GM19025 (cell line): ENCODE measurements at regions not wholly inside any gene's neighbourhood (a gene's known extent, or its start where the extent isn't known, plus 50 kb on each side); places are given as distances from the start of the nearest gene placed in this dataset.

ENCODE experiments used
- ATAC-seq: cut with Tn5 transposase; IDR thresholded peaks from one replicate; pipeline ENCODE4 v1.9.1; 2021; ENCODE audit warnings: mild to moderate bottlenecking, low read depth, moderate library complexity; ENCODE audit not compliant: unreplicated experiment

- peak; percentile 61 for ATAC-seq
These were observed 367.8 kb upstream of the RASGEF1B start for GRCh38 chr4:81839347-81840042.

DNA sequence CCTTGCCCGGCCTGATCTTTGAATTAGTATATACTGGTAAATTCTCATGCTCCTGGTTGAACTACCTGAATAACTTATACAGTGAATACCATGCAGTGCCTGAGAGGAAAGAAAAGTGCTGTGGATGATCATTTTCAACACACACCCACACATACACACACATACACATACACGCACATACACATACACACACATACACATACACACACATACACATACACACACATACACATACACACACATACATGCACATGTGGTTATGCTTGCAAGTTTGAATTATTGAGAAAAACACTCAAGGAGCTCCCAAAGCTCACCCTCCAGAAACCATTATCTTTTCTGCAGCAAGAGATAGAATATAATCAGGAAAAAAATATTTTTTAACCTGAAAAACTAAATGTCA is 366.9 kb upstream of the RASGEF1B start:
- ATAC-seq = no peak

- ATAC-seq = no peak
These were observed 365.0 kb upstream of the RASGEF1B start for GRCh38 chr4:81836716-81837115.

DNA sequence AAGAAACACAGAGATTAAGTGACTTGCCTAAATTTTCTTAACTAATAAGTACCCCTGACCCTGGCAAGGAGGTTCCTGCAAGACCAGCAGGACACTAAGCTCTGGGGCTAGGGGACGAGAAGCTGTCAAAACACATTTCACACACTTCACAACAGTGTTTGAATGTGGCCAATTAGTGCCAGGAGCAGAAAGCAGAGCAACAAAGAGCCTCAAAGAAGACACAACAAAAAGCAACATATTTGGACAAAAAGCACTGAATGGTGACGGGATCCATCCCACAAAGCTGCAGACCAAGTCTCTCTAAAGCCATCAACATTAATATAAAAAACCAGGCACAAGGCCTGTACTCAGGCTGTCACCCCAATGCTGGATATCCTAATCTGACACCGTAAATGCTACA is 361.9 kb upstream of the RASGEF1B start:
- ATAC-seq = no peak

DNA sequence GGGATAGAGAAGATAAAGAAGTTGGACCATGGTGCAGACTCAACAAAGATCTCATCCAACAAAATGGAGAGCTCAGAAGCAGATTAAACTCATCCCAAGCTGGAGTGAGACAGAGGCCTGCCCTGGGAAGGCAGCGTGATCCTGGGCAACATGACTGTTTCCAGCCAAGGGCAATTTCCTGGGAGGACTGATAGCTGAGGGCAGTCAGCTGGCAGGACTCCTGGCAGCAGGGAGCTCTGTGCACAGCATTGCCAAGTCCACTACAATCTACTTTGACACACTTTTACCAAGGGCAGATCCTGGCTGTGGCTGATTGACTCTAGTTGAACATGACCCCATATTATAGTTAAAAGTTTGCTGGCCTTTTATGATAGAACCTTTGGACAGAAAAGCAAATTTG is 357.3 kb upstream of the RASGEF1B start:
- ATAC-seq = no peak

GRCh38 chr4:81827577-81828202 is 356.0 kb upstream of the RASGEF1B start:
- peak; percentile 75 for ATAC-seq

DNA sequence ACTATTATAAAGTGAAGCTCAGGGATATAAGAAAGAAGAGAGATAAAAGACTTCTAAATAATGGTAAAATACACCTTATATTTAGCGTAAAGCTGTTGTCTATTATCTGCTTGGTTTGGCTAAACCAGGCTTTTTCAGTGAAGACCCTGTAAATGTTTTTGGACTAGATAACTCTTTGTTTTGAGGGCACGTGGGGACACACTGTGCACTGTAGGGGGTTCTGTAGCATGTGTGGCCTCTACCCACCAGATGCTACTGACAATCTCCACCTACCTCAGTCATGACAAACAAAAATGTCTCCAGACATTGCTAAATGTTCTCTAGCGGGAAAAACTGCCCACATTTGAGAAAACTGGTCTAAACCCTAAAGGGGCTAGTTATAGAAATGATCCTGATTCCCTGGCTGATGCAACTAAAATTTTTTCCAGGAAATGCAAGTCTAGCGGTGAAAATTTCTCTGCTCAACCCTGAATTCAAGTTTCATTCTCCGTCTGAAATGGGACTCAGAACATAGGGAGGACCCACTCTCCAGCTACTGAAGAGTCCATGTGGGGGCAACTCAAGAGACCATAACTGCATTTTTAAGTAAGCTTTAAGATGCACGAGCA is 355.2 kb upstream of the RASGEF1B start:
- ATAC-seq = no peak

DNA sequence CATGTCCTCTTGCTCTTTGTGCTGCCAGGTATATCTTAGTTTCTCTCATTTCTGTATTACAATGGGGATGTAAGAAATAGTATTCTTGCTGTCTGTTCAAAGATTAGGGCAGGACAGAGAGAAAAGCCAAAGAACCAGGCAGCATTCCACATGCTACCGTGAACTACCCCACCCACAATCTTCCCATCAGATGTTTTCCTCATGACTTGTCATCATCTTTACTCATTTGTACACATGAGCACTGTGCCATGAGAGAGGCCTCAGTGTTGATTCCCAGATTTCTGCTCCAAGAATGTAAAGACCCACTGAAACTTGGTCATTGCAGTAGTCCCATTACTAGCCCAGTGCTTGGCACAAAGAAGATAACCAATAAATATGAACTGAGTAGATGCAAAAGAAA is 354.6 kb upstream of the RASGEF1B start:
- ATAC-seq = no peak

- ATAC-seq = no peak
These were observed 346.7 kb upstream of the RASGEF1B start for GRCh38 chr4:81818385-81818920.

- ATAC-seq = no peak
These were observed 344.5 kb upstream of the RASGEF1B start for GRCh38 chr4:81816031-81816761.

DNA sequence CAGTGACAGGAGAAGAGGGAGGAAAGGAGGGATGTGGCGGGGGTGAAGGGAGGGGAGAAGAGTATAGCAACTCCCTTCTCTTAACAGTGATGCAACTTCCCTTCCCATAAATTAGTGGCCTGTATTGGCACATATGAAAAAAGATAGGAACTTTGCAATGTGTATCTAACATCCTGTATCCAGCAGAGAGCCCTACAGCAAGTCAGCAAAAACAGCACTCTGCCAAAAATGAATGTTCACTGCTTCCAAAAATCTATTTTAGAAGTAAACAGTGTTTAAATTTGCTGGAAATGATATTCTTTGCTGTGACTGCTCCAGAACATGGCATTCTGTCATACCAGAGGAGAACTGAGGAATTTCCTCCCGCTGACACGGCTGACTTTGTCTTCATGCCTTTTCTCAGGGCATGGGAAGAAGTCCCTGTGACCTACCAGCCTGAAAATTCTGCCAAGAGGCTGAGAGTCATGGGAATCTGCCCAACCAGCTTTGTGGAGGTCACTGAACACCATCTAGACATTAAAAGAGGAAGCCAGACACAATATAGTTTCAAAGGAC is 343.4 kb upstream of the RASGEF1B start:
- ATAC-seq = no peak

GRCh38 chr4:81811562-81812293 is 340.0 kb upstream of the RASGEF1B start:
- ATAC-seq = no peak

DNA sequence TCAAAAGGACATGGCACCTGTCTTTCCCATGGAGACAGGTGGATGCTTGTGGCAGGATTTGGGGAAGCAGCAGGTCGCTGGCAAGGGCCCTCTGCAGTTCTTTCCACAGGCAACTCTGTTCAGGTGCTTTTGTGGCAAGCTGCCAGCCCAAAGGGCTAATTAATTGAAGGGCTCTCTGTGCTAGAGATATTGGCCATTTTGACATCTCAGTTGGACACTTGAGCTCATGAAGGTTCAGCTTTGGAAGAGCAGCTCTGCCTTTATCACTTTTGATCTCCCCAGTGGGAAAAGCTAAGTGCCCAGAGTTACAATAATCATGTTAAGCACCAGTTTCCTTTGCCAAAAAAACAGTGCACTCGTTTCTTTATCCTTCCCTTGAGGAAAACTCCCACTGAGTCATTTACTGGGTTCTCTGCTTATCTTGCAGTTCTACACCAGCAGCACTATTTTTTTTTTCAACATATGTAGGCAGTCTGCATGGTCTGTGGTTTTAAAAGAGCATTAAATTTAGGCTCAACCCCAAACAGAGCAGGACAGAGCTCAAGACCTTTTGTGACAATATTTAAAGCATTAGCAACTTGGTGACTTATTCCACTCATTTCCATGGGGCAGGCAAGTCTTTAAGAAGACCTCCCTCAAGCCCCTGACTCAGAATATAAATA is 336.4 kb upstream of the RASGEF1B start:
- no peak for ATAC-seq

GRCh38 chr4:81807386-81807785 is 335.7 kb upstream of the RASGEF1B start:
- ATAC-seq = no peak

DNA sequence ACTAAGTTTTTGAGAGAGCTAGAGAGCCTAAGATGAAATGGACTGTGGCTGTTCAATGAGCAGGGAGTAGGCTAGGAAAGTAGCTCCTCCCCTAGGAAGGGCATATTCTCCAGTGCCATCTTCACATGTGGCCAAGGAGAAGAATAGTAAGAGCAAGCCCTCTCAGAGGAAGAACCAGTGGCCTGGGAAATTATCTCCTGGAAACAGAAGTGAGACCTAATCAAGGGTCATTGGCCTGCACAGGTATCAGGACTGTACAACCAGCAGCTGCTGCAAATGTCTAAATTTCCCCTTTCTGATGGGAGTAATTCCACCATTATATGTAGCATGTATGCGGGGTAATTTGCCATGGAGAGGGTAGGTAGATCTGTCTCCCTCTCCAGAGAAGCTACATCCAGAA is 334.8 kb upstream of the RASGEF1B start:
- ATAC-seq = no peak

DNA sequence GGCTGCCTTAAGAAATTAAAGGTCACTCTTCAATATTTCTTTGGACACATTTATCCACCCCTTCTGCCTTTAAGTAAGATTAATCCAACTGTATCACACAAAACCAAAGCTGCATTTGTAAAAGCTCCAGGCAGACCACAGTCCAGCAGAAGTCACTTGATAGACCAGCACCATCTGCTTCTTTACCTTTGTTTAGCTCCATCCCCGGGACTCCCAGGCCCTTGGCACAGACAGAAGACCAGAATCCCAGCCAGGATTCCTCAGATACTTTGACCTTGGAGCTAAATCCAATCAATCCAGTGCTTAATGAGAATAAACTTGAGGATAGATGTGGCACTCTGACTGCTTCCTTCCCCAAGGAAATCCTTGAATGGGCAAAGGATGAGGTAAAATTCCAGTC is 333.1 kb upstream of the RASGEF1B start:
- no peak for ATAC-seq

DNA sequence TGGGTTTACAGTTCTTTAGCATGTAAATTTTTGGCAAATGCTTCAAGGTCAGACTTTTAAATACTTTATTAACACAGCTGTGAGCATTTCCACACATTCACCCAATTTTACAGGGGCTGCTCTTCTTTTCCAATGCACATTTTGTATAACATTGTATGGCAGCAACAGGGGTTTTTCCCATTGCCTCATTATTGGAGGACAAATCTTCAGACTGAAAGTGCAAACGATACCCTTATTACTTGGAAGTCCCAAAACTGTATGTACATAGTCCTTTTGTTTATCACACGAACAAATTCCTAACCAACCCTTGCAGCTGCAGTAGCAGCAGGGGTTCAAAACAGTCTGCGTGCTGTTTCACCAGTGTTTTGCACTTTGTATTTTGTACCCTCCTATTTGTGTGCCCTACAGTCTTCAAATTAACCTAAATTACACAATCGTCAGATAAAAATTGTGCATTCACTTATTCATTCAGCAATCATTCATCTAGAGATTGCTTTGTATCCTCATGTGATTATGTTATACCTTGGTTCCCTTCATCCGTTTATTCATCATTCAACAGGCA is 330.7 kb upstream of the RASGEF1B start:
- no peak for ATAC-seq

GRCh38 chr4:81799371-81799770 is 327.7 kb upstream of the RASGEF1B start:
- no peak for ATAC-seq

DNA sequence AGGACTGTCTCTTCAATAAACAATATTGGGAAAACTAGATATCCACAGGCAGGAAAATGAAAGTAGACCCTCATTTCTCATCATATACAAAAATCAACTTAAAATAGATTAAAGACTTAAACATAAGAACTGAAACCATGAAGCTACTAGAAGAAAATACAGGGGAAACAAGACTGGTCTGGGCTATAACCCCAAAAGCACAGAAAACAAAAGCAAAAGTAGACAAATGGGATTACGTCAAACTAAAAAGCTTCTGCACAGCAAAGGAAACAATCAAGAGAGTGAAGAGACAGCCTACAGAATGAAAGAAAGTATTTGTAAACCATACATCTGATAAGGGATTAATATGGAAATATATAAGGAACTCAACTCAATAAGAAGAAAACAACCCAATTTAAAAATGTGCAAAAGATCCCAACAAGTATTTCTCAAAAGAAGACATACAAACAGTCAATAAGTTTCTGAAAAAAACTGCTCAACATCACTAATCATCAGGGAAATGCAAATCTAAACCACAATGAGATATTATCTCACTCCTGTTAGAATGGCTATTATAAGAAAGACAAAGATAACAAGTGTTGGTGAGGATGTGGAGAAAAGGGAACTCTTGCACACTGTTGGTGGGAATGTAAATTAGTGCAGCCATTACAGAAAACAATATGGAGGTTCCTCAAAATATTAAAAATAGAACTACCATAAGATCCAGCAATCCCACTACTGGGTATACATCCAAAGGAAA is 325.3 kb upstream of the RASGEF1B start:
- peak; percentile 84 for ATAC-seq
